Liver (tissue), 8 donors: ENCODE measurements at regions not wholly inside any gene's neighbourhood (a gene's known extent, or its start where the extent isn't known, plus 50 kb on each side); places are given as distances from the start of the nearest gene placed in this dataset.

ENCODE experiments used
- DNase-seq: peaks from one replicate; pipeline ENCODE4 v3.0.0-alpha.2; 2017; ENCODE audit warnings: low spot score
- H3K27ac ChIP-seq, 2 donors: one replicate each; pipeline ENCODE4 v1.7.0; 2013; ENCODE audit warnings: inconsistent platforms in 2 of 2, low read length in 2 of 2, control low read depth in 1 of 2, low read depth in 1 of 2, mild to moderate bottlenecking in 1 of 2
- H3K27me3 ChIP-seq, 4 donors: one replicate each; pipeline versions ENCODE4 v1.6.1 to v1.7.0; 2013; ENCODE audit warnings: low read length in 3 of 4, inconsistent platforms in 1 of 4, mild to moderate bottlenecking in 1 of 4, moderate library complexity in 1 of 4; ENCODE audit not compliant: control insufficient read depth in 4 of 4, insufficient read depth in 4 of 4
- H3K36me3 ChIP-seq, 4 donors: one replicate each; pipeline versions ENCODE4 v1.6.1 to v1.7.0; 2013; ENCODE audit warnings: low read length in 3 of 4, mild to moderate bottlenecking in 3 of 4, low read depth in 1 of 4, moderate library complexity in 1 of 4; ENCODE audit not compliant: control insufficient read depth in 4 of 4, insufficient read depth in 3 of 4
- H3K4me1 ChIP-seq, 4 donors: one replicate each; pipeline versions ENCODE4 v1.6.1 to v1.7.0; 2013; ENCODE audit warnings: low read length in 3 of 4, mild to moderate bottlenecking in 3 of 4, moderate library complexity in 1 of 4; ENCODE audit not compliant: control insufficient read depth in 4 of 4, insufficient read depth in 4 of 4
- H3K4me3 ChIP-seq, 3 donors: one replicate each; pipeline versions ENCODE4 v1.6.1 to v1.7.0; 2013; ENCODE audit warnings: low read length in 3 of 3, control low read depth in 1 of 3, low read depth in 1 of 3, mild to moderate bottlenecking in 1 of 3
- H3K9ac ChIP-seq, 2 donors: one replicate each; pipeline ENCODE4 v1.7.0; 2013; ENCODE audit warnings: low read length in 2 of 2, mild to moderate bottlenecking in 2 of 2, moderate library complexity in 2 of 2, control low read depth in 1 of 2, low read depth in 1 of 2
- H3K9me3 ChIP-seq, 4 donors: one replicate each; pipeline versions ENCODE4 v1.6.1 to v1.7.0; 2013; ENCODE audit warnings: low read length in 3 of 4; ENCODE audit not compliant: control insufficient read depth in 4 of 4
- ATF3 ChIP-seq: IDR thresholded peaks from 2 replicates; pipeline ENCODE4 v1.6.1; 2016; ENCODE audit warnings: antibody characterized with exemption
- CTCF ChIP-seq: fragments of 150-350 bp; IDR thresholded peaks from 2 replicates; pipeline ENCODE4 v1.5.1; 2017; ENCODE audit warnings: improper control_type of control experiment, low read depth, low read length; ENCODE audit not compliant: missing input control
- EGR1 ChIP-seq, 2 donors: IDR thresholded peaks; 2 replicates each; pipeline ENCODE4 v1.6.1; 2016 to 2018; ENCODE audit warnings: antibody characterized with exemption in 2 of 2, low read depth in 2 of 2
- FOXA1 ChIP-seq: IDR thresholded peaks from 2 replicates; pipeline ENCODE4 v1.6.1; 2016; ENCODE audit warnings: antibody characterized with exemption
- FOXA2 ChIP-seq: IDR thresholded peaks from 2 replicates; pipeline ENCODE4 v1.6.1; 2016; ENCODE audit warnings: antibody characterized with exemption
- GABPA ChIP-seq, 2 donors: IDR thresholded peaks in 1 of 2; conservative IDR thresholded peaks in 1 of 2; 2 replicates each; pipeline ENCODE4 v1.6.1; 2016; ENCODE audit warnings: antibody characterized with exemption in 2 of 2, mild to moderate bottlenecking in 1 of 2, moderate library complexity in 1 of 2
- HNF4A ChIP-seq, 2 donors: conservative IDR thresholded peaks; 2 replicates each; pipeline ENCODE4 v1.6.1; 2016; ENCODE audit warnings: antibody characterized with exemption in 2 of 2, mild to moderate bottlenecking in 2 of 2
- HNF4G ChIP-seq: IDR thresholded peaks from 2 replicates; pipeline ENCODE4 v1.6.1; 2016; ENCODE audit warnings: antibody characterized with exemption
- JUND ChIP-seq, 2 donors: IDR thresholded peaks; 2 replicates each; pipeline ENCODE4 v1.6.1; 2016; ENCODE audit warnings: antibody characterized with exemption in 2 of 2
- MAX ChIP-seq: IDR thresholded peaks from 2 replicates; pipeline ENCODE4 v1.6.1; 2016; ENCODE audit warnings: antibody characterized with exemption
- NR2F2 ChIP-seq: IDR thresholded peaks from 2 replicates; pipeline ENCODE4 v1.6.1; 2016; ENCODE audit warnings: antibody characterized with exemption
- RAD21 ChIP-seq, 2 donors: IDR thresholded peaks; 2 replicates each; pipeline ENCODE4 v1.6.1; 2016; ENCODE audit warnings: antibody characterized with exemption in 2 of 2, mild to moderate bottlenecking in 2 of 2
- REST ChIP-seq: IDR thresholded peaks from 2 replicates; pipeline ENCODE4 v1.6.1; 2016; ENCODE audit warnings: antibody characterized with exemption, mild to moderate bottlenecking
- RXRA ChIP-seq, 2 donors: IDR thresholded peaks; 2 replicates each; pipeline ENCODE4 v1.6.1; 2017 to 2018; ENCODE audit warnings: antibody characterized with exemption in 2 of 2, mild to moderate bottlenecking in 1 of 2
- SP1 ChIP-seq: IDR thresholded peaks from 2 replicates; pipeline ENCODE4 v1.6.1; 2018; ENCODE audit warnings: antibody characterized with exemption, mild to moderate bottlenecking
- TAF1 ChIP-seq: conservative IDR thresholded peaks from 2 replicates; pipeline ENCODE4 v1.6.1; 2016; ENCODE audit warnings: antibody characterized with exemption, mild to moderate bottlenecking
- YY1 ChIP-seq: IDR thresholded peaks from 2 replicates; pipeline ENCODE4 v1.6.1; 2016; ENCODE audit warnings: antibody characterized with exemption, mild to moderate bottlenecking
- ZBTB33 ChIP-seq: IDR thresholded peaks from 2 replicates; pipeline ENCODE4 v1.6.1; 2016; ENCODE audit warnings: antibody characterized with exemption
- WGBS: extraction: QIAGEN DNeasy Blood & Tissue Kit; methylation state at CpG from one replicate; pipeline ENCODE4 v1.1.7; 2013; 5-methylcytosine and 5-hydroxymethylcytosine counted together
- donor health status: healthy.
- donor health status: healthy.
- donor health status: healthy.
- donor health status: healthy.
- donor health status: healthy.

- Histone ChIP-seq H3K27ac (peak overlapping the region in 1 of 2 donors; percentile 1), H3K9me3 (no peaks in the 10 kb centered on the region), H3K36me3 (no peaks in the 10 kb centered on the region), H3K9ac (no peak overlapping the region), H3K4me1 (peaks cover 0 to 6% (median 2%) of the 10 kb centered on the region in 4 donors), H3K4me3 (no peak overlapping the region), H3K27me3 (no peaks in the 10 kb centered on the region)
- no peak for DNase-seq
- WGBS, result 85% methylated on average over 3 of the region's 3 CpGs
- no peak for TF ChIP-seq FOXA1
- TF ChIP-seq ZBTB33, result no peak
- no peak for TF ChIP-seq CTCF
- TF ChIP-seq NR2F2, result no peak
- no peak for TF ChIP-seq RAD21 (IDR thresholded peaks at IDR 0.05)
- no peak for TF ChIP-seq ATF3
- no peak for TF ChIP-seq RXRA (IDR thresholded peaks at IDR 0.05)
- no peak for TF ChIP-seq SP1
- TF ChIP-seq YY1, result no peak
- no peak for TF ChIP-seq MAX
- no peak for TF ChIP-seq EGR1 (IDR thresholded peaks at IDR 0.05; ENCODE audit: low read depth in 2 of 2)
- TF ChIP-seq HNF4A (conservative IDR thresholded peaks at IDR 0.05), result no peak
- no peak for TF ChIP-seq HNF4G
- TF ChIP-seq FOXA2, result no peak
- TF ChIP-seq GABPA (IDR thresholded peaks at IDR 0.05 in 1 of 2, conservative IDR thresholded peaks at IDR 0.05 in 1 of 2), result no peak
- TF ChIP-seq TAF1, result no peak
- no peak for TF ChIP-seq REST
- no peak for TF ChIP-seq JUND (IDR thresholded peaks at IDR 0.05)
These were observed 68.6 kb upstream of the PELI1 start for GRCh38 chr2:64212801-64213321.
